Heart left ventricle (tissue), 13 donors: ENCODE measurements at regions not wholly inside any gene's neighbourhood (a gene's known extent, or its start where the extent isn't known, plus 50 kb on each side); places are given as distances from the start of the nearest gene placed in this dataset.

Source experiments
- CTCF ChIP-seq, 12 donors: fragments of 200-600 bp; sonication (generic) in 4 of 12; IDR thresholded peaks; one replicate each; pipeline versions ENCODE4 v1.5.0 to v1.8.0; 2018 to 2022; ENCODE audit warnings: antibody characterized with exemption in 12 of 12, mild to moderate bottlenecking in 5 of 12
- POLR2A ChIP-seq, 2 donors: fragments of 450-650 bp; IDR thresholded peaks; one replicate each; pipeline ENCODE4 v1.6.1; 2017; ENCODE audit warnings: antibody characterized with exemption in 2 of 2, mild to moderate bottlenecking in 2 of 2, moderate library complexity in 2 of 2
- donor health status: ischemic (EF 13 %, LVEDD 7.1; RV severe dilation, severe dysfunction).
- donor health status: DM: no; HTN: yes; CAD: no.
- donor health status: DM: no; HTN: no; CAD: no.
- donor health status: ischemic (EF 25% LVEDD 6.9; RV normal size, moderate dysfunction).
- donor health status: ischemic (EF 25% LVEDD 5.7; RV mildly dilated, moderate dysfunction).
- donor health status: ischemic (EF 35%, LVEDD 5.7; RV mildly dilated, moderate dysfunction).
- donor health status: nonischemic (EF 11% LVEDD 7.7; RV severe dilation, severe dysfunction).
- donor health status: DM: yes; HTN: yes; CAD: no.
- donor health status: PGD.
- donor health status: ischemic (EF 29% LVEDD 5.4; RV normal size, mild dysfunction).
- donor health status: nonischemic (EF 23%, LVEDD 6.1; RV moderate dilation, normal function).

- TF ChIP-seq POLR2A (IDR thresholded peaks at IDR 0.05) (no peak), CTCF (IDR thresholded peaks at IDR 0.05) (no peak)
Measured at GRCh38 chr1:213929398-213929797, 58.4 kb upstream of the PROX1 start.
